SH-SY5Y (cell line): ENCODE measurements at regions not wholly inside any gene's neighbourhood (a gene's known extent, or its start where the extent isn't known, plus 50 kb on each side); places are given as distances from the start of the nearest gene placed in this dataset.

Experiments used
- GATA2 ChIP-seq: IDR thresholded peaks from 2 replicates; pipeline ENCODE4 v1.6.1; 2011; ENCODE audit warnings: mild to moderate bottlenecking, low read depth, low read length
- GATA3 ChIP-seq: IDR thresholded peaks from 2 replicates; pipeline ENCODE4 v1.6.1; 2011; ENCODE audit warnings: low read depth, mild to moderate bottlenecking, low read length, moderate library complexity

DNA sequence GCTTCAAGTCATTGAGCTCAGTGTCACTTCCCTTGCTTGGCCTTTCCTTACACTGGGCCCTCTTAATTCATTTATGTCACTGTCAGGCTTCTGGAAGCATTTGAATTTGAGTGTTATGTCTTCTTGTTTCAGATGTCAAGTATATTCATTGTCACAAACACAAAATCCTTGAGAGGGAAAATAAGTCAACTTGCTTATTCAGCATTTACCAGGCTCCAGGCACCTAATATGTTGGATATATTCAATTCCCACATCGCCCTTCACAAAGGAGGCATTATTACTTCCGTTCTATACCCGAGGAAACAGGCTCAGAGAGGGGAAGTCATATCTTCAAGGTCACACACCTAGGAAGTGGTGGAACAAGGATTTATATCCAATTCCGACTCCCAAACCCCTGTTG lies 121.1 kb upstream of the SMIM23 start:
- TF ChIP-seq GATA2 = no peak
- no peak for TF ChIP-seq GATA3
